ENCODE measurements at regions not wholly inside any gene's neighbourhood (a gene's known extent, or its start where the extent isn't known, plus 50 kb on each side); places are given as distances from the start of the nearest gene placed in this dataset.
A peak's percentile ranks its signal among the peaks of the same experiment; 100 is the strongest.
"Not testable (repeated sequence)": the region's sequence is repeated elsewhere in the genome, so short reads cannot be mapped to it uniquely, and the experiment has no call there.

DNA sequence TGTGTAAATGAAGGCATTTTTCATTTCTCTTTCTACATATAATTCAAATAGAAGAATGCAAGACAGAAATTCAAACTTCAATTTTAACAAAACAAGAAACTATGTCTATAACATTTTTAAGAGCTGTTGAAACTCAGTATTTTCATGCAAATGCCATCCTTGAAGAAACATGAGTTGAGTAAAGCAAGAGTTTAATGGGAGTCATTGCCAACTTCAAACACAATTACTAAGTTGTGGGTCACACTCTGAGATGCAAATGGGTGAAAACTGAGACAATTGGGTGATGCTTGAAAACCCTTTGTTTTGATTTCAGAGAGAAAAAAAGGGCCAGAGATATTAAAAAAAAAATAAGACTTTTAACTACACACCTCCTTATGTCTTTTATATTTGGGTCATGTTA lies 865.9 kb downstream of the FAT4 start:
- Histone ChIP-seq H3K4me1 (peaks cover 3% of the 10 kb centered on the region; the same call in 1 of the 2 replicates), H3K27me3 (ENCODE audit: low read depth) (no peaks in the 10 kb centered on the region), H3K9me3 (no peaks in the 10 kb centered on the region), H3K4me3 (no peak overlapping the region), H3K36me3 (replicated peaks) (no peaks in the 10 kb centered on the region)
- DNase-seq (ENCODE audit: low spot score in 2 of 2), result peak in 1 of 2 experiments; percentile 88
- in situ Hi-C loops (cut with MboI; ENCODE audit: low sequenced_read_pairs), result no loop called here

DNA sequence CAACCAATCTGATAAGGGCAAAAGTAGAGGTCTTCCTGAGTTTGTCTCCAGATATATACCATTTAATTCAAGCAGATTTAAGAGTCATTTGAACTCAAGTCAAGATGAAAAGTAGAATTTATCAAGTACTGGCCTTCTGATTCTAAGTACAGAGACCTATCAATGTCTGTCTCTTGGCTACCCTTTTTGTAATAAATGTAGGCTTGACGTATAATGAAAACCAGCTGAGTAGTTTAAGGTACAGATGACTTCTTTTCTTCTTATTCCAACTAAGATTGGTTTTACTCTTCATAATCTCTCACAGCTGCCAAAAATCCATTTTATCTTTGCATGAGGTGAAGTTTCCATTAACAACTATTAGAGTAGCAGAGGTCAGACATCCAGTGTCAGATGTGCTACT lies 867.6 kb downstream of the FAT4 start:
- no peaks in the 10 kb centered on the region for H3K27me3 ChIP-seq (ENCODE audit: low read depth)
- in situ Hi-C loops (cut with MboI; ENCODE audit: low sequenced_read_pairs), result no loop called here
- DNase-seq (ENCODE audit: low spot score in 2 of 2), result no peak
- no peak overlapping the region for H3K4me3 ChIP-seq
- no peaks in the 10 kb centered on the region for H3K9me3 ChIP-seq
- H3K36me3 ChIP-seq (replicated peaks), result no peaks in the 10 kb centered on the region
- H3K4me1 ChIP-seq, result peaks cover 3% of the 10 kb centered on the region; the same call in 1 of the 2 replicates

DNA sequence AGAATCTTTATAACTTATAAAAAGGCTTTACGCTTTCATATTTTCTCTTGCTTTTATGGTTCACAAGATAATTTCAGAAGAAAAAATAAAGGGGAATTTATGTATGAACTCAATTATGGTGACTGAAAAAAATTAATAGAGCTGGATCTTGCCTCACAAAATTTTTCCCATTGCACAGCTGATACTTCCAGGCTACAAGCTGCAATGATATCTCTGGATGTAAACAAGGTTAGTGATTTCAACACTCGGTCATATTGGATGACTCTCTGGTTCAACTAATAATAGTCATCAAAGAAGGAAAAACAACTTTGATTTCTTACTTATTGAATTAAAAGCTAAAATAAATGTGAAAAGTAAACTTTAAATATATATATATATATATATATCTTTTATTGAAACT lies 868.0 kb downstream of the FAT4 start:
- Histone ChIP-seq H3K4me3 (no peak overlapping the region), H3K9me3 (no peaks in the 10 kb centered on the region), H3K27me3 (ENCODE audit: low read depth) (no peaks in the 10 kb centered on the region), H3K4me1 (peaks cover 3% of the 10 kb centered on the region; the same call in 1 of the 2 replicates), H3K36me3 (replicated peaks) (no peaks in the 10 kb centered on the region)
- in situ Hi-C loops (cut with MboI; ENCODE audit: low sequenced_read_pairs), result no loop called here
- DNase-seq (ENCODE audit: low spot score in 2 of 2), result no peak

DNA sequence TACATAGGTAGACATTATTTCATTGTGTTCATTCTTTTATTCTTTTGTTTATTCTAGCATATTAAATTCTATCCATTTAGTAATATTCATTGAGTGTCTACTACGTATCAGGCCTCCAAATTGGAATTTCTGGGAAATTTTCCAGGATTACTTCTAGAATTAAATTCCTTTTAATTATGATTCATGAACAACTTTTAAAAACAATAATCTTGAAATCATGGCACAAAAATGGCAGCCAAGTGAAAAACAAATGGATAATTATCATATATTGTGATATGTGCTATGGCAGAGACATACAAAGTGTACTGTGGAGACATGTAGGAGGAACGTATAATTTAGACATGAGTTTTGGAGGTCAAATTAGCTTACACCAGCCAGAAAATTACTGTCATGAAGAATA lies 868.5 kb downstream of the FAT4 start:
- peaks cover 3% of the 10 kb centered on the region; the same call in 1 of the 2 replicates for H3K4me1 ChIP-seq
- no peaks in the 10 kb centered on the region for H3K9me3 ChIP-seq
- no peaks in the 10 kb centered on the region for H3K27me3 ChIP-seq (ENCODE audit: low read depth)
- in situ Hi-C loops (cut with MboI; ENCODE audit: low sequenced_read_pairs), result no loop called here
- H3K4me3 ChIP-seq, result no peak overlapping the region
- H3K36me3 ChIP-seq (replicated peaks), result no peaks in the 10 kb centered on the region
- DNase-seq (ENCODE audit: low spot score in 2 of 2), result no peak

DNA sequence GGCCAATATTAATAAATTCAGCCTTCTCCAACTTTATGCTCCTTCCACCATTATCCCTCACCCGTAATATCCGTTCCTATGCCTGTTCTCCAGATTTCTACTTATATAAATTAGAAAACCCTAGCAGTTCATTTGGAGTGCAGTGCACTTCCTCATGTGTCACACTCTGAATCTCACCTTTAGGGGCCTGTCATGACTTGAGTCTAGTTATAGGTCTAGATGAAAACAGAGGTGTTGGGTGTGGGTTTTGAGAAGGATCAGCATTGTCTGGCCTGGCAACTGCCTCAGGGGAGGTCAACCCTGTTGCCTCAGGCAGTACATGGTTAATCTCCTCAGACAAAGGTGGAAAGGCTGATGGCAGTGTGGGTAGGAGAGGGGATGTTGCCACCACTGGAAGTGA lies 876.8 kb downstream of the FAT4 start:
- H3K36me3 ChIP-seq (replicated peaks), result no peaks in the 10 kb centered on the region
- H3K9me3 ChIP-seq, result no peaks in the 10 kb centered on the region
- no peaks in the 10 kb centered on the region for H3K27me3 ChIP-seq (ENCODE audit: low read depth)
- H3K4me1 ChIP-seq, result no peaks in the 10 kb centered on the region
- no peak for DNase-seq (ENCODE audit: low spot score in 2 of 2)
- in situ Hi-C loops (cut with MboI; ENCODE audit: low sequenced_read_pairs), result no loop called here
- no peak overlapping the region for H3K4me3 ChIP-seq

DNA sequence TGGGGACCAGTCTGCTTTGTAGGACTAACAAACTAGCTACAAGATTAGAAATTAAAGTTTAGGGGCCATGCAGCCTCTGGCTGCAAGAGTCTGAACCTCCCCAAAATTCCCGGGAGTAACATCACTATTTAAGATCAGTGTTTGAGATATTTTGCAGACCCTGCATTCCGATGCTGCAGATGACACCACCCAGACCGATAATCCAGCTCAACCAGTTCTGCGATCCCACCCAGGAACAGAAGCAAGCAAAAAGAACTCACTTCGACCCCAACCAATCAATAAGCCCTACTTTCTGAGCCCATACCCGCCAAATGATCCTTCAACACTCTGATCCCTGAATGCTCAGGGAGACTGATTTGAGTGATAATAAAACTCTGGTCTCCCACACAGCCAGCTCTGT lies 877.8 kb downstream of the FAT4 start:
- in situ Hi-C loops (cut with MboI; ENCODE audit: low sequenced_read_pairs), result no loop called here
- no peaks in the 10 kb centered on the region for H3K4me1 ChIP-seq
- H3K27me3 ChIP-seq (ENCODE audit: low read depth), result no peaks in the 10 kb centered on the region
- no peak for DNase-seq (ENCODE audit: low spot score in 2 of 2)
- H3K9me3 ChIP-seq, result no peaks in the 10 kb centered on the region
- H3K36me3 ChIP-seq (replicated peaks), result no peaks in the 10 kb centered on the region
- no peak overlapping the region for H3K4me3 ChIP-seq

DNA sequence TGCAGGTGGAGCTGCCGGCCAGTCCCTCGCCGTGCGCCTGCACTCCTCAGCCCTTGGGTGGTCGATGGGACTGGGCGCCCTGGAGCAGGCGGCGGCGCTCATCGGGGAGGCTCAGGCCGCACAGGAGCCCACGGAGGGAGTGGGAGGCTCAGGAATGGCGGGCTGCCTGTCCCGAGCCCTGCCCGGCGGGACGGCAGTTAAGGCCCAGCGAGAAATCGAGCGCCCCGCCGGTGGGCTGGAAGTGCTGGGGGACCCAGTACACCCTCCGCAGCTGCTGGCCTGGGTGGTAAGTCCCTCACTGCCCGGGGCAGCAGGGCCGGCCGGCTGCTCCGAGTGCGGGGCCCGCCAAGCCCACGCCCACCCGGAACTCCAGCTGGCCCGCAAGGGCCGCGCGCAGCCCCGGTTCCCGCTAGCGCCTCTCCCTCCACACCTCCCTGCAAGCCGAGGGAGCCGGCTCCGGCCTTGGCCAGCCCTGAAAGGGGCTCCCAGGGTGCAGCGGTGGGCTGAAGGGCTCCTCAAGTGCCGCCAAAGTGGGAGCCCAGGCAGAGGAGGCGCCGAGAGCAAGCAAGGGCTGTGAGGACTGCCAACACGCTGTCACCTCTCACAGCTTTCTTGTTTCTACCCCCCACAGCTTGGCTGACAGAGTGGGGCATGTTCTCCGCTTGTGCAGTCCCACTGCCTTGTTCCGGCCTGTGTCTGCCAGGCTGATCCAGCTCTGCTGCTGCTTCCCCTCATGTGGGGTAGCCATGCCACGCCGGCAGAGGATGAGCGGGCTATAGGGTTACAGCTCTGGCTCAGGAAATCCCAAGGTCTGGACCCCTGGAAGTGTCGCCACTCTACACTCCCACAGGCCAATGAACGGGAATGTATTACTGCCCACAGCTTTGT lies 886.7 kb downstream of the FAT4 start:
- in situ Hi-C loops (cut with MboI; ENCODE audit: low sequenced_read_pairs); DNase-seq (ENCODE audit: low spot score in 2 of 2); H3K9me3 ChIP-seq; H3K4me3 ChIP-seq; H3K27me3 ChIP-seq (ENCODE audit: low read depth); H3K4me1 ChIP-seq; H3K36me3 ChIP-seq (replicated peaks): not testable (repeated sequence)

DNA sequence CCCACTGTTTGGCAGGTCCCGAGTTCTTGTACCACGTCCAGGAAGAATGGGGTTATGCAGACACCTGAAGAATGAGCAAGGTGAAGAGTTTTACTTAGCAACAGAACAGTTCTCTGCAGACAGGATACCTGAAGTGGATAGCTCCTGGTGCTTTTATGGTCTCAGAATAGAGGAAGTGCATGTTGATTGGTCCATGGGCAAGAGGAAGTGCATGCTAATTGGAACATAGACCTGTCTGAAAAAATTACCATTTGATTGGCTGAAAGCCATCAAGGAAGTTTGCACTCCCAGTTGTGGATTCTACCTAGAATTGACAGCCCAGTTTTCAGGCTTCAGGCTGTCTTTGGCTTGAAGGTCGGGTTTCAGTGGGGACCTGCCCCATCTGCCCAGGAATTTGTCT lies 887.5 kb downstream of the FAT4 start:
- no peak for DNase-seq (ENCODE audit: low spot score in 2 of 2)
- Histone ChIP-seq H3K27me3 (ENCODE audit: low read depth) (no peaks in the 10 kb centered on the region), H3K36me3 (replicated peaks) (no peaks in the 10 kb centered on the region), H3K4me3 (no peak overlapping the region), H3K9me3 (no peaks in the 10 kb centered on the region), H3K4me1 (no peaks in the 10 kb centered on the region)
- in situ Hi-C loops (cut with MboI; ENCODE audit: low sequenced_read_pairs), result no loop called here

DNA sequence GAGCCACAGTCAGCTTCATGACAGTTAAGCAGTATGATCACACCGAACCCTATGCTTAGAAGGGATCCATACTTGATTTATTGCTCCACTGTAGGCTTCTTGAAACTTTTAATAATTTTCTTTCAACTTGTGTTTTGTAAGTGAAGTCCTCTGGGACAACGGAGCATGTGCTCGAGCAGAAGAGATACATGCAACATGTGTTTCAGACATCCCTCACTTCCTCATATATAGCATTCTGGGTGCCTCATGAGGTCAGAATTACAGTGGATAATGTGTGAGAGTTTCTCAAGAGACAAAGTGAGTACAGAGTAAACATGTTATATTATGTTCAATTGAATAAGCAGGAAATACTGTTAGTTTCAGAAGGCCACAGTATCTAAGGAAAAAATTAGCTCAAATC lies 893.2 kb downstream of the FAT4 start:
- in situ Hi-C loops (cut with MboI; ENCODE audit: low sequenced_read_pairs), result no loop called here
- H3K36me3 ChIP-seq (replicated peaks), result no peaks in the 10 kb centered on the region

DNA sequence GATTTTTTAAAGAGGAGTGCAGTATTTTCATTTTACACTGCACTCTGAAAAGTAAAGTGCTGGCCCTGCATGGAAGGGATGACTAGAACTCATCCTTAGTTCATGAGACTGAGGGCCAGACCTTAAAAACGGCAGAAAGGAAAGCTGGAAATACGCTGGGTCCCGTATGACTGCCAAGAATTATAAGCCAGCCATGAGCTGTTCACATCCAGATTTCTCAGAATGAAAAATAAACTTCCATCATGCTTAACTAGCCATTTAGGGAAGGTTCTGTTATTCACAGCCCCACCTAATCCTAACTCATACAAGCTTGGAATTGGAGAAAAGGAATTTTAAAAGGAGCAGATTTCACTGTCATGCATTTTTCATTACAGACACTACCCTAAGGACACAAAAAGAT lies 894.4 kb downstream of the FAT4 start:
- in situ Hi-C loops (cut with MboI; ENCODE audit: low sequenced_read_pairs), result no loop called here

More for the DNA sequence above, 893.2 kb downstream of the FAT4 start:
- DNase-seq (ENCODE audit: low spot score in 2 of 2), result no peak
- no peaks in the 10 kb centered on the region for H3K27me3 ChIP-seq (ENCODE audit: low read depth)
- no peaks in the 10 kb centered on the region; the same call in 1 of the 2 replicates for H3K9me3 ChIP-seq
- H3K4me1 ChIP-seq, result no peaks in the 10 kb centered on the region
- H3K4me3 ChIP-seq, result no peak overlapping the region

DNA sequence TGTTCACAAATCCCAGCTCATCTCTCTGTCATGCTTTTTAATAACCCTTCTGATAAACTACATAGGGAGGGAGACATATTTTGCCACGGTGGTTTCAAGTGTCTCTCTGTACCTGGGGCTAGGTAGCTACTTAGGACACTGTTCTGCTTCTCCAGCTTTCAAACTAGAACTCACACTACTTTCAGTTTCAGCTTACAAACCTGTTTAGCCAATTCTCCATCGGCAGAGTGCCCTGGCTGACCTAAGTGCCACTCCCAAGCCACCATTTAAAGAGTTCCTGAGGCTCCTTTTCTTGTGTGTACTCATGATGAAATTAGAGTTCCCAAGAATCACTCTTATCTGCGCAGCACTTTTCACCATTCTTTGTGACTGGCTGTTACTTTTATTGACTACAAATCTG lies 899.2 kb downstream of the FAT4 start:
- in situ Hi-C loops (cut with MboI; ENCODE audit: low sequenced_read_pairs), result no loop called here
- no peaks in the 10 kb centered on the region for H3K9me3 ChIP-seq
- H3K4me3 ChIP-seq, result no peak overlapping the region
- H3K36me3 ChIP-seq (replicated peaks), result no peaks in the 10 kb centered on the region
- no peaks in the 10 kb centered on the region; the same call in 1 of the 2 replicates for H3K4me1 ChIP-seq
- DNase-seq (ENCODE audit: low spot score in 2 of 2), result no peak
- no peaks in the 10 kb centered on the region for H3K27me3 ChIP-seq (ENCODE audit: low read depth)

More for the DNA sequence above, 894.4 kb downstream of the FAT4 start:
- no peaks in the 10 kb centered on the region; the same call in 1 of the 2 replicates for H3K4me1 ChIP-seq
- no peaks in the 10 kb centered on the region for H3K36me3 ChIP-seq (replicated peaks)
- no peaks in the 10 kb centered on the region for H3K27me3 ChIP-seq (ENCODE audit: low read depth)
- H3K9me3 ChIP-seq, result no peaks in the 10 kb centered on the region; the same call in 1 of the 2 replicates
- no peak for DNase-seq (ENCODE audit: low spot score in 2 of 2)
- no peak overlapping the region for H3K4me3 ChIP-seq

DNA sequence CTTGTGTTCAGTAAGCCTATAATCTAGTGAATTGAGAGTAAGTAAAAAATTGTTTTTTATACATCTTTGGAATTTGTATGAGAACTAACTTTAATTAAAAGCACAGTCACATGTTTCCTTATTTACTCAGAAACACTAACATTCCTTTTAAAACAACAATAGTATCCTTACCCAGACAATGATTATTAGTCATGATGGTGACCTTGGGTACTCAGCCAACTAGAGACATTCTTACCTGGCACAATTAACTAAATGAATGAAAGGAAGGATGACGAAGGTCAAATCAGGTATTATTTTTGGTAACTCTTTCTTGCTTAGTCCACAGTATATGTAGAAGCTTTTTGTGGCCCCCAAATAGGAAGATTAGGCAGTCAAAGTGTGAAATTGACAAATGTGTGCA lies 901.0 kb downstream of the FAT4 start:
- H3K36me3 ChIP-seq (replicated peaks), result no peaks in the 10 kb centered on the region
- H3K4me3 ChIP-seq, result no peak overlapping the region
- DNase-seq (ENCODE audit: low spot score in 2 of 2), result no peak
- H3K9me3 ChIP-seq, result no peaks in the 10 kb centered on the region
- in situ Hi-C loops (cut with MboI; ENCODE audit: low sequenced_read_pairs), result no loop called here
- no peaks in the 10 kb centered on the region for H3K27me3 ChIP-seq (ENCODE audit: low read depth)
- H3K4me1 ChIP-seq, result no peaks in the 10 kb centered on the region; the same call in 1 of the 2 replicates

DNA sequence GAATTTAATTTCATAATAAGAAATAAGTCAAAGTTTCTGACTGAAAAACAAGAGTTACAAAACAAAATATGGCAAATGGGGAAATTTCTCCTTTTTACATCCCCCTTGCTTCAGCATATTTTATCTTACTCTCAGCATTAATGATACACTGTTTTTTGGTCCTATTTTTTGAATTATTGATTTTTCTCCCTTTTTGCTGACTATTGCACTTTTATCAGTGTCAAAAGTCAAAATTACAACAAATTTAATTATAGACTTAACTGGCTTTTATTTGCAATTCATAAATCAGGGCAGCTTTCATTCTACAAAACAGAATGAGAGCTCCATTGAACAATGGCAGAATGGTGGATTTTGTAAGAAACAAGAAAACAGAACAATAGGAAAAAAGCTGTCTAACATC lies 901.9 kb downstream of the FAT4 start:
- no peaks in the 10 kb centered on the region; the same call in 1 of the 2 replicates for H3K4me1 ChIP-seq
- no peaks in the 10 kb centered on the region for H3K36me3 ChIP-seq (replicated peaks)
- no peak for DNase-seq (ENCODE audit: low spot score in 2 of 2)
- no peaks in the 10 kb centered on the region for H3K9me3 ChIP-seq
- H3K27me3 ChIP-seq (ENCODE audit: low read depth), result no peaks in the 10 kb centered on the region
- in situ Hi-C loops (cut with MboI; ENCODE audit: low sequenced_read_pairs), result no loop called here
- no peak overlapping the region for H3K4me3 ChIP-seq

DNA sequence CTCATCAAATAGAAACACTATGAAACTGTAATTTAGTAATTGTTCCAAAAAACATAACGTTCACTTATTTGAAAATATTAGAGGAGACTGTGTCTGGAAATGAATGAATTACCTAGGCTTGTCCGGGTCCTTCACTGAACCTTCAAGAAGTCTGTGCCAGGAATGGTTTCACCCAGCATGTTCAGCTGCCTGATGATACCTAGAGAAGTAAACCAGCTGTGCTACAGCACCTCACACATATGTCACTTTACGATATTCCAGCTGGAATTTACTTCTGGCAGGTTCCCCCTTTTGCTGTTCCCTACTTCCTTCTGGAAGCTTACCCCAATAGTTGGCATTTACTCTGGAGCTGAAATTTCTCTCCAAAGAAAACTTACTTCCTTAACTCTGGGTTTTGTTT lies 906.5 kb downstream of the FAT4 start:
- in situ Hi-C loops (cut with MboI; ENCODE audit: low sequenced_read_pairs), result no loop called here
- Histone ChIP-seq H3K36me3 (replicated peaks) (no peaks in the 10 kb centered on the region), H3K4me1 (no peaks in the 10 kb centered on the region), H3K4me3 (no peak overlapping the region), H3K9me3 (no peaks in the 10 kb centered on the region), H3K27me3 (ENCODE audit: low read depth) (no peaks in the 10 kb centered on the region)
- DNase-seq (ENCODE audit: low spot score in 2 of 2), result no peak
